ENCODE measurements at regions not wholly inside any gene's neighbourhood (a gene's known extent, or its start where the extent isn't known, plus 50 kb on each side); places are given as distances from the start of the nearest gene placed in this dataset.
A peak's percentile ranks its signal among the peaks of the same experiment; 100 is the strongest.
"Not testable (repeated sequence)": the region's sequence is repeated elsewhere in the genome, so short reads cannot be mapped to it uniquely, and the experiment has no call there.

DNA sequence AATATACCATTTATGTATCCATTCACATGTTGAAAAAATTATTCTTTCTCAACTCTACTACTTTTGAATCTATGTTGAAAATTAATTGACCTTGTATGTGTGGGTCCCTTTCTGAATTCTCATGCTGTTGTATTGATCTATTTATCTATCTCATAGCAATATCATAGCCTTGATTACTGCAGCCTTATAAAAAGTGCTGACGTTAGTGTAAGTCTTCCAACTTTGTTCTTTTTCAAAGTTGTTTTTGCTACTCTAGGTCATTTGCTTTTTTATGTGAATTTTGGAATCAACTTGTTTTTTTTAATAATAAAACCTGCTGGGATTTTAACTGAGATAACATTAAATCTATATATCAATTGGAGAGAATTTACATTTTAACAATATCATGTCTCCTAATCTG, 52.2 kb upstream of the PAX3 start:
- WGBS, 10 experiments: 0 to 100% (median 91%) methylated on average over 1 of the region's 1 CpG; no CpG with 5 or more reads in 1 of the 10 experiments
- no peak for ATAC-seq (replicated peaks in 6 of 8)
- Histone ChIP-seq H3K27ac (no peak overlapping the region), H3K4me1 (replicated peaks in 1 of 2) (no peaks in the 10 kb centered on the region), H3K4me3 (no peak overlapping the region)
- in situ Hi-C loops (cut with MboI; ENCODE audit: low pct_unique_long_range_greater_than_20kb in 2 of 9, low sequenced_read_pairs in 9 of 9, unreplicated experiment in 9 of 9): no loop called here

GRCh38 chr2:222352981-222353380, 54.2 kb upstream of the PAX3 start:
- H3K4me3 ChIP-seq: no peak overlapping the region
- no peak for ATAC-seq (replicated peaks in 6 of 8)
- WGBS, 10 experiments: 8 to 100% (median 87%) methylated on average over 1 to 4 of the region's 4 CpGs
- H3K4me1 ChIP-seq (replicated peaks in 1 of 2): no peaks in the 10 kb centered on the region
- in situ Hi-C loops (cut with MboI; ENCODE audit: low pct_unique_long_range_greater_than_20kb in 2 of 9, low sequenced_read_pairs in 9 of 9, unreplicated experiment in 9 of 9): no loop called here
- H3K27ac ChIP-seq: no peak overlapping the region

DNA sequence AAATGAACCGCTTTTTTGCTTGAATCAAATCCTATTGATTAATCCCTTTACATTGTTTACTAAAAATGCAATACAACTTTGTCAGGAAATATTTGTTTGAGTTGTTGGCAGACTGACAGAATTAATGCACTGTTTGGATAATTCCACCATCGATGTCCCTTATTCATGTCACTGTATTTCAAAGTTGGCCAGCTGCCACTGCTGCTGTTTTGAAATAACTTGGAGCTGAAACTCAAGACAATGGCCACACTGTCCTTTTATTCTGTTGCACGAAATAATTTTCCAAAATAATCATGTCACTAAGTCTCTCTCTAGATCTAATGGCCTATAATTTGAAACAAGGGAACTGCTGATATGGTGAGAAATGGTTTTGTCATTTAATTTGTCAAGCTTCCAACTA, 55.2 kb upstream of the PAX3 start:
- H3K4me3 ChIP-seq: no peak overlapping the region
- H3K4me1 ChIP-seq (replicated peaks in 1 of 2): no peaks in the 10 kb centered on the region
- no peak for ATAC-seq (replicated peaks in 6 of 8)
- in situ Hi-C loops (cut with MboI; ENCODE audit: low pct_unique_long_range_greater_than_20kb in 2 of 9, low sequenced_read_pairs in 9 of 9, unreplicated experiment in 9 of 9): no loop called here
- no peak overlapping the region for H3K27ac ChIP-seq
- 0 to 83% (median 55%) methylated on average over 1 to 3 of the region's 3 CpGs; no CpG with 5 or more reads in 1 of the 10 experiments for WGBS, 10 experiments

DNA sequence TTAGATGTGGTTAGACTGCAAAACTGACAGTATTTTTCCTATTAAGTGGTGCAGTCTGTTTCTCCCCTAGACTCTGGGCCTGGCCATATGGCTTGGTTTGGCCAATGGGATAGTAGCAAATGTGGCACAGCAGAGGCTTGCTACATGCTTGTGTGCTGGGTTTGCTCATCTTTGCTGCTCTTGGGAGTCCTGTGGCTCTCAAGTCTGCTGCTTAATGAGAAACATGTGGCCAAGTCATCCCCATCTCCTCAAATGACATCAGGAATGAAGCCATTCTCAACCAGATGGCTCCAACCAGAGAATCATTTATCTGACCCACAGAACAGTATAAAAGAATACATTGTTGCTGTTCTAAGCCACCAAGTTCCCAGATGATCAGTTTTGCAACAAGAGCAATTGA, 57.1 kb upstream of the PAX3 start:
- Histone ChIP-seq H3K4me1 (replicated peaks in 1 of 2) (no peaks in the 10 kb centered on the region), H3K4me3 (no peak overlapping the region), H3K27ac (no peak overlapping the region)
- in situ Hi-C loops (cut with MboI; ENCODE audit: low pct_unique_long_range_greater_than_20kb in 2 of 9, low sequenced_read_pairs in 9 of 9, unreplicated experiment in 9 of 9): no loop called here
- no peak for ATAC-seq (replicated peaks in 6 of 8)

GRCh38 chr2:222357930-222358329, 59.1 kb upstream of the PAX3 start:
- no peak overlapping the region for H3K27ac ChIP-seq
- 0 to 100% (median 85%) methylated on average over 1 of the region's 1 CpG; no CpG with 5 or more reads in 1 of the 10 experiments for WGBS, 10 experiments
- in situ Hi-C loops (cut with MboI; ENCODE audit: low pct_unique_long_range_greater_than_20kb in 2 of 9, low sequenced_read_pairs in 9 of 9, unreplicated experiment in 9 of 9): no loop called here
- no peak for ATAC-seq (replicated peaks in 6 of 8)
- H3K4me1 ChIP-seq (replicated peaks in 1 of 2): no peaks in the 10 kb centered on the region
- H3K4me3 ChIP-seq: no peak overlapping the region

GRCh38 chr2:222358876-222359275, 60.1 kb upstream of the PAX3 start:
- Histone ChIP-seq H3K4me1 (replicated peaks in 1 of 2) (no peaks in the 10 kb centered on the region), H3K27ac (no peak overlapping the region), H3K4me3 (no peak overlapping the region)
- 33 to 100% (median 100%) methylated on average over 1 of the region's 1 CpG; no CpG with 5 or more reads in 3 of the 10 experiments for whole genome bisulfite sequencing, 10 experiments
- in situ Hi-C loops (cut with MboI; ENCODE audit: low pct_unique_long_range_greater_than_20kb in 2 of 9, low sequenced_read_pairs in 9 of 9, unreplicated experiment in 9 of 9): no loop called here
- ATAC-seq (replicated peaks in 6 of 8): peak in 3 of 8 experiments; percentile 49 to 65 (median 55)

GRCh38 chr2:222360146-222360545, 61.3 kb upstream of the PAX3 start:
- ATAC-seq (replicated peaks in 6 of 8): peak in 1 of 8 experiments; percentile 49

GRCh38 chr2:222360997-222361396, 62.2 kb upstream of the PAX3 start:
- no peak overlapping the region for H3K4me3 ChIP-seq
- WGBS, 10 experiments: 0 to 100% (median 58%) methylated on average over 1 of the region's 1 CpG; no CpG with 5 or more reads in 2 of the 10 experiments
- ATAC-seq (replicated peaks in 6 of 8): no peak
- H3K27ac ChIP-seq: no peak overlapping the region
- no peaks in the 10 kb centered on the region for H3K4me1 ChIP-seq (replicated peaks in 1 of 2)
- in situ Hi-C loops (cut with MboI; ENCODE audit: low pct_unique_long_range_greater_than_20kb in 2 of 9, low sequenced_read_pairs in 9 of 9, unreplicated experiment in 9 of 9): no loop called here

More at GRCh38 chr2:222360146-222360545, 61.3 kb upstream of the PAX3 start:
- 0 to 78% (median 64%) methylated on average over 1 to 4 of the region's 4 CpGs; no CpG with 5 or more reads in 5 of the 10 experiments for WGBS, 10 experiments
- Histone ChIP-seq H3K4me1 (replicated peaks in 1 of 2) (no peaks in the 10 kb centered on the region), H3K4me3 (no peak overlapping the region), H3K27ac (no peak overlapping the region)
- in situ Hi-C loops (cut with MboI; ENCODE audit: low pct_unique_long_range_greater_than_20kb in 2 of 9, low sequenced_read_pairs in 9 of 9, unreplicated experiment in 9 of 9): no loop called here

GRCh38 chr2:222361787-222362186, 62.6 kb upstream of the SGPP2 start:
- WGBS, 10 experiments: 3 to 88% (median 83%) methylated on average over 1 to 3 of the region's 3 CpGs; no CpG with 5 or more reads in 3 of the 10 experiments
- in situ Hi-C loops (cut with MboI; ENCODE audit: low pct_unique_long_range_greater_than_20kb in 2 of 9, low sequenced_read_pairs in 9 of 9, unreplicated experiment in 9 of 9): no loop called here
- no peak overlapping the region for H3K4me3 ChIP-seq
- no peaks in the 10 kb centered on the region for H3K4me1 ChIP-seq (replicated peaks in 1 of 2)
- no peak overlapping the region for H3K27ac ChIP-seq
- no peak for ATAC-seq (replicated peaks in 6 of 8)

DNA sequence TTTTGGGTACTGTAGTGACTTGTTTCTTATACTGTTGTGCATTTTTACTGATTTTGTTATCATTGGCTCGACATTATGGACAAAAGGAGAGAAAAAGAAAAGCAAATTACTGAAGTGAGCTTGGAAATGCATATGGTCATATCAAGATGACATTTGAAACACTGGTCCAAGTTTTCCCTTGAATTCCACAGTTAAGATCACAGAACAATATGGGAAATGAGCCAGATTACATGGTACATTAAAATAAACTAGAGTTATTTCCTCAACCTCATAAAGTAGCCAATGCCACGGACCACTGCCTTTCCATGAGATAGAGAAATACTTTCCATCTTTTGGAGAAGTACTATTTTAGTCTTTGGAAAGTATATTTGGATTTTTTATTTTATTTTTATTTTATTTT, 62.0 kb upstream of the SGPP2 start:
- 0 to 88% (median 70%) methylated on average over 2 of the region's 2 CpGs for WGBS, 10 experiments
- no peak for ATAC-seq (replicated peaks in 6 of 8)
- H3K4me3 ChIP-seq: no peak overlapping the region
- in situ Hi-C loops (cut with MboI; ENCODE audit: low pct_unique_long_range_greater_than_20kb in 2 of 9, low sequenced_read_pairs in 9 of 9, unreplicated experiment in 9 of 9): no loop called here
- no peak overlapping the region for H3K27ac ChIP-seq
- no peaks in the 10 kb centered on the region for H3K4me1 ChIP-seq (replicated peaks in 1 of 2)

- Histone ChIP-seq H3K4me3 (no peak overlapping the region), H3K27ac (no peak overlapping the region), H3K4me1 (replicated peaks in 1 of 2) (no peaks in the 10 kb centered on the region)
- in situ Hi-C loops (cut with MboI; ENCODE audit: low pct_unique_long_range_greater_than_20kb in 2 of 9, low sequenced_read_pairs in 9 of 9, unreplicated experiment in 9 of 9): no loop called here
- ATAC-seq (replicated peaks in 6 of 8): no peak
- 7 to 94% (median 54%) methylated on average over 1 to 3 of the region's 3 CpGs for WGBS, 10 experiments
Observed at GRCh38 chr2:222364285-222364895, 60.0 kb upstream of the SGPP2 start.

GRCh38 chr2:222368280-222368679, 56.1 kb upstream of the SGPP2 start:
- H3K4me1 ChIP-seq (replicated peaks in 1 of 2); H3K4me3 ChIP-seq; ATAC-seq (replicated peaks in 6 of 8); in situ Hi-C loops (cut with MboI; ENCODE audit: low pct_unique_long_range_greater_than_20kb in 2 of 9, low sequenced_read_pairs in 9 of 9, unreplicated experiment in 9 of 9); H3K27ac ChIP-seq: not testable (repeated sequence)
- whole genome bisulfite sequencing, 10 experiments: 20 to 40% methylated on average over 1 to 2 of the region's 8 CpGs; no CpG with 5 or more reads in 8 of the 10 experiments

- H3K27ac ChIP-seq: no peak overlapping the region
- 0 to 100% (median 33%) methylated on average over 1 to 2 of the region's 3 CpGs; no CpG with 5 or more reads in 3 of the 10 experiments for WGBS, 10 experiments
- H3K4me3 ChIP-seq: no peak overlapping the region
- in situ Hi-C loops (cut with MboI; ENCODE audit: low pct_unique_long_range_greater_than_20kb in 2 of 9, low sequenced_read_pairs in 9 of 9, unreplicated experiment in 9 of 9): no loop called here
- no peaks in the 10 kb centered on the region for H3K4me1 ChIP-seq (replicated peaks in 1 of 2)
- ATAC-seq (replicated peaks in 6 of 8): no peak
Observed at GRCh38 chr2:222372993-222373392, 51.4 kb upstream of the SGPP2 start.

Measured in motor neuron (in vitro differentiated cells).